ENCODE measurements at regions not wholly inside any gene's neighbourhood (a gene's known extent, or its start where the extent isn't known, plus 50 kb on each side); places are given as distances from the start of the nearest gene placed in this dataset.

DNA sequence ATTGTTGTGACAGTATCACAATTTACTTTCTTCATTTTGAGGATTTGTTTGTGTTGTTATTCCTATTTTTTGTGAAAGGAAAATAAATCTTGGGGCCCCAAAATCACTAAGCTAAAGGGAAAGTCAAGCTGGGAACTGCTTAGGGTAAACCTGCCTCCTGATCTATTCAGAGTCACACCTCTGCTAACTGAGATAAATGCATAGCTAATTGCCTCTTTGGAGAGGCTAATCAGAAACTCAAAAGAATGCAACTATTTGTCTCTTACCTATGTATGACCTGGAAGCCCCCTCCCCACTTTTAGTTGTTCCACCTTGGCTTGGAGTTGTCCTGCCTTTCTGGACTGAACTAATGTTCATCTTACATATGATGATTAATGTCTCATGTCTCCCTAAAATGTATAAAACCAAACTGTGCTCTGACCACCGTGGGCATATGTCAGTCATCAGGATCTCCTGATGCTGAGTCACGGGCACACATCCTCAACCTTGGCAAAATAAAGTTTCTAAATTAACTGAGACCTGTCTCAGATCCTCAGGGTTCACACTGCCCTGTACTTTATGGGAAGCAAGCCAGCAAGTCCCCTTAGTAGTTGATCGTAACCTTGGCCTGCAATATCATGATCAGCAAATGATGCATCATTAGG, 523.2 kb upstream of the GOLIM4 start:
- TF ChIP-seq CTCF (conservative IDR thresholded peaks at IDR 0.05; ENCODE audit: low read depth, low read length), result no peak
- no peak for TF ChIP-seq SMC3 (IDR thresholded peaks at IDR 0.05; ENCODE audit: low read depth, low read length)
- TF ChIP-seq POLR2A (IDR thresholded peaks at IDR 0.05; ENCODE audit: low read depth, low read length), result no peak
- no peak for TF ChIP-seq MAZ (IDR thresholded peaks at IDR 0.05; ENCODE audit: borderline replicate concordance, low read depth, low read length)
- TF ChIP-seq MXI1 (IDR thresholded peaks at IDR 0.05; ENCODE audit: borderline replicate concordance, low read depth, low read length), result no peak
- no peak for TF ChIP-seq USF2 (IDR thresholded peaks at IDR 0.05; ENCODE audit: low read depth, low read length)
- TF ChIP-seq RAD21 (IDR thresholded peaks at IDR 0.05; ENCODE audit: low read length), result no peak
- no peak for TF ChIP-seq MAFK (IDR thresholded peaks at IDR 0.05; ENCODE audit: low read depth, low read length)
- TF ChIP-seq CHD1 (IDR thresholded peaks at IDR 0.05; ENCODE audit: low read depth, low read length), result no peak
